GM21526 (cell line): ENCODE measurements at regions not wholly inside any gene's neighbourhood (a gene's known extent, or its start where the extent isn't known, plus 50 kb on each side); places are given as distances from the start of the nearest gene placed in this dataset.
"Not testable (repeated sequence)": the region's sequence is repeated elsewhere in the genome, so short reads cannot be mapped to it uniquely, and the experiment has no call there.

Experiments
- ATAC-seq: cut with Tn5 transposase; IDR thresholded peaks from one replicate; pipeline ENCODE4 v1.9.1; 2021; ENCODE audit warnings: moderate library complexity; ENCODE audit not compliant: unreplicated experiment, low FRiP score

DNA sequence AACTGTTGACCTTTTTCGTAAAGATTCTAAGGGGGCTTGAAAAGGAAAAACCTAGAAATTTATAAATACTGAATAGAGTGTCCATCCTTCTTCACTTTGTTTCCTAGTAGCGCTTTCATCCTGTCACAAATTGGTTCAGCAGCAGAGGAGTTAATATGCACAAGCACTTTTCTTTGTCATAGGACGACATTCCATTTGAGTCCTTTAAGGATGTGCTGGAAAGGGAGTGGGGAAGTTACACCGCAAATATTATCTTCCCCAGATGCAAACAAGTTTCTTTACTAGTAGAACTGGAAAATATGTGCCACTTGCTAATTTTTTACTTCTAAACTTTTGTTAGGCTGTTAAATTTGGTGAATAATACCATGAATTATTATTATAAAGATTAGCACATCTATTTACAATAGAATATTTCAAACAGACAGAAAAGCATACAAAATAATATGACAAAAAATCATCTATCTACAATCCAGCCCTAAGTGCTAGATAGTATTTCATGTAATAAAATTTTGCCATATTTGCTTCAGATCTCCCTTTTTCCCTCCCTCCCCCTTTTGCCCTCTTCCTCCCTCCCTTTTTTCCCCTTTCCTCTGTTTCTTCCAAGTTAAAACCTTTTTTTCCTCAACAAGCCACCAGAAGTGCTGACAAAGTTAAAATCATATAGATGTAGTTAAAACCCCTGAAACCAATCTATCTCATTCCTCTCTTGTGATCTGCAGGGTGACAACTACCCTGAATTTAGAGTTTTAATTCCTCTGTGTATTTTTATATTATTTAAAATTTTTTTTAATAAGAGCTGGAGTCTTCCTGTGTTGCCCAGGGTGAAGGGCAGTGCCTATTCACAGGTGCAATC, 50.5 kb upstream of the MAP4K3 start:
- no peak for ATAC-seq

GRCh38 chr2:39488450-39488849, 51.4 kb upstream of the MAP4K3 start:
- no peak for ATAC-seq

DNA sequence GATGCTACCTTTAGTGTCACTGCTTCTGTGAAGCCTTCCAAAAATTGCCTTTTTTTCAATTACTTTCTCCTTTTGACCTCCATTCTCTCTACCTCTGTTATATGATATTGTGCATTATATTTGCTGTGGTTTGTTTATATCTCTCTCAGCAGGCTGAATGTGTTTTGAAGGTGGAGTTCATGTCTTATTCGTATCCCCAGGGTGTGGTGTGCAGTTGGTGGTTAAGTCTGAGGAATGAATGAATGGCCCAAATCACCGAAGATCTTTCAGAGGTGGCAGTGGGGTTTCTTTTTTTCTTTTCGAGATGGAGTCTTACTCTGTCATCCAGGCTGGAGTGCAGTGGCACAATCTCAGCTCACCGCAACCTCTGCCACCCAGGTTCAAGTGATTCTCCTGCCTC, 53.5 kb upstream of the MAP4K3 start:
- ATAC-seq, result no peak

DNA sequence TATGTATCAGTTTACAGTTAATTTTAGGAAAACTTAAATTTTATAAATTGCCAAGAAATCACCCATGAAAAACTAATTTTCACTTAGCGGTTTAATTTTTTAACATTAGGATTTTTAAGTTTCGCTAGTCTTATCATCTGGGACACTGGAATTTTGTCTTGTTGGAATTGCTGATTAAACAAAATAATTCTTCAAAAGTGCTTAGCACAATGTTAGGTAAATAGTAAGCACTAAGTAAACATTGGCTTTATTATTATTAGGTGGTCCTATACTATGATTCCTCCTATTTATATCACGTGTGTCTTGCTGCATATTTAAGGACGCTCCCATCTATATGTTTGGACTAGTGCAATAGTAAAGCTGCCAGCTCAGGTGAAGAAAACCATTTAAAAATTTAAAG, 54.6 kb upstream of the MAP4K3 start:
- ATAC-seq, result peak; percentile 13

GRCh38 chr2:39492095-39492590, 55.1 kb upstream of the MAP4K3 start:
- peak; percentile 96 for ATAC-seq

- no peak for ATAC-seq
These were observed 55.6 kb upstream of the MAP4K3 start for GRCh38 chr2:39492716-39493115.

- ATAC-seq, result peak; percentile 48
These were observed 57.7 kb upstream of the MAP4K3 start for GRCh38 chr2:39494784-39495251.

- no peak for ATAC-seq
These were observed 60.2 kb upstream of the MAP4K3 start for GRCh38 chr2:39497082-39497801.

DNA sequence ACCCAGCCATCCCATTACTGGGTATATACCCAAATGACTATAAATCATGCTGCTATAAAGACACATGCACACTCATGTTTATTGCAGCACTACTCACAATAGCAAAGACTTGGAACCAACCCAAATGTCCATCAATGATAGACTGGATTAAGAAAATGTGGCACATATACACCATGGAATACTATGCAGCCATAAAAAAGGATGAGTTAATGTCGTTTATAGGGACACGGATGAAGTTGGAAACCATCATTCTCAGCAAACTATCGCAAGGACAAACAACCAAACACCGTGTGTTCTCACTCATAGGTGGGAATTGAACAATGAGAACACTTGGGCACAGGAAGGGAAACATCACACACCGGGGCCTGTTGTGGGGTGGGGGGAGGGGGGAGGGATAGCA, 61.1 kb upstream of the MAP4K3 start:
- ATAC-seq, result not testable (repeated sequence)

GRCh38 chr2:39498786-39499185, 61.7 kb upstream of the MAP4K3 start:
- no peak for ATAC-seq

- ATAC-seq, result no peak
These were observed 62.3 kb upstream of the MAP4K3 start for GRCh38 chr2:39499336-39499735.

DNA sequence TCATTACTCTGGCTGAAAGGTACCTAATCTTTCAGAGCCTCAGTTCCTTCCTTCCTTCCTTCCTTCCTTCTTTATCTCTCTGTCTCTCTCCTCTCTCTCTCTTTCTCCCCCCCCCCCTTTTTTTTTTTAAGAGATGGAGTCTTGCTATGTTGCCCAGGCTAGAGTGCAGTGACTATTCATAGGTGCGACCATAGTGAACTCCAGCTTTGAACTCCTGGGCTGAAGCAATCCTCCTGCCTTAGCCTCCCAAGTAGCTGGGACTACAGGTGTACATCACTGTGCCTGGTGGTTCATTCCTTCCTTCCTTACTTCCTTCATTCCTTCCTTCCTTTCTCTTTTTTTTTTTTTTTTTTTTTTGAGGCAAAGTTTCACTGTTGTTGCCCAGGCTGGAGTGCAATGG, 64.3 kb upstream of the MAP4K3 start:
- ATAC-seq, result no peak

DNA sequence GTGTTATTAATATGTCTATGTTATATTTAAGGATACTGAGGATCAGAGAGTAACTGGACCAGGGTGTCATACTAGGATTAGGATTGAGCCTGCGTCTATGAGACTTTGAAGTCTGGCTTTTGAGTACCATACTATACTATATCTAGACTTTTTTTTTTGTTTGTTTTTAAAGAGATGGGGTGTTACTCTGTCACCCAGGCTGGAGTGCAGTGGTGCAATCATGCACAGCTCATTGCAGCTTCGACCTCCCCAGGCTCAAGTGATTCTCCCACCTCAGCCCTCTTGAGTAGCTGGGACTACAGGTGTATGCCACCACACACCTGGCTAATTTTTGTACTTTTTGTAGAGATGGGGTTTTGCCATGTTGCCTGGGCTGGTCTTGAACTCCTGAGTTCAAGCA, 66.2 kb upstream of the MAP4K3 start:
- ATAC-seq, result no peak

DNA sequence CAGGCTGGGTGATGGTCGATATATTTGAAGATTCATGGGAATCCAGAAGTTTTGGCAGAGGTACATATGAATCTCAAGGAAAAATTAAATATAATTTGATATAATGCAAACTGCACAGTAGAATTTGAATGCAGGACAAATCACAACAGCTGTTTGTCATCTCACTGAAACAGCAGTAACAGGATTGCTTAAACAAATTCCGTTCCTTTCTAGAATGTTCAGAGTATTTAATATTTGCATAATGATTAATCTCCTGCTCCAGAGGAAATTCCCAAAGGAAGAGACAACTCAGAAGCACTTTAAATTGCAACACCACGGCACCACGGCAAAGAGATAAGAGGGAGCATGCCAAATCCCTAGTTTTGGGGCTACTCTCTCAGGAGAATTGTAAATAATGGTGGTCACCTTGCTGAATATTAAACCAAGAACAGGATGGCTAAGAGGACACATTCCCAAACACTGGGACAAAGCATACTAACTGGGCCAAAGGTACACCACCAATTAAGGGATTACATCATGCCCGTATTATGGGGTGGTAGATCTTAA, 67.8 kb upstream of the MAP4K3 start:
- no peak for ATAC-seq

DNA sequence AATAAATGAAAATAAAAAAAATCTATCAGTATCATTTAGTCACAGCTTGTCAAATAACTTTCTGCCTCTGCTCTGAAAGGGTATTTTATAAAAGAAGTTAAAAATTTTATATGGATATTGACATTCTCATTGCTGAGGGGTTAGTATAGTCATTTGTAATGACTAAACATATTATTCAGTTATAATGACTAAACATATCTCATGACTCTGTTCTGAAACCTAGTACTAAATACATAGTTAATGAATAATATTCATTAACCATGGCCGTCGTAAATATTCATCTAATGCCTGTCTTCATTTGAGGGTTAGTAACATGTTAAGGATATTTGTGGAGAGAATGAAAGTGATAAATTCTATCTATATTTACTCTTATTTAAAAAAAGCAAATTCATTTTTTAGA, 69.1 kb upstream of the MAP4K3 start:
- no peak for ATAC-seq

GRCh38 chr2:39508198-39508597, 71.1 kb upstream of the MAP4K3 start:
- no peak for ATAC-seq

DNA sequence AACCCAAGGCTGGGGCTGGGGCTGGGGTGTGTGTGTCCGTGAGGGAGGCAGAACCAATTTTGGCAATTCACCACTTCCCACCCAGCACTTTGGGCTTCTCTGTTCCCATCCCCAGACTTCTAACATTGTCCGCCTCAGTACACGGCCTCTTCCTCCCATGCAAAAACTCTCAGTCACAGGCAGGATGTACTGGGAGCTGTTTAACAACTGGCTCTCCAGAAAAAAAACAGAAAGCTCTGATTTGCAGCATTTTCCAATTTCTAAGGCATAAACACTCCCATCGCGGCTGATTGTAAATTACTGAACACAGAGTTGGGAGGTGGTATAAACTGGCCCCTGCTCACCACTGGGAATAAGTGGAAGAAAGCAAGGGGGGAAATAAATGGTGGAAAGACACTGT, 73.1 kb upstream of the MAP4K3 start:
- no peak for ATAC-seq

DNA sequence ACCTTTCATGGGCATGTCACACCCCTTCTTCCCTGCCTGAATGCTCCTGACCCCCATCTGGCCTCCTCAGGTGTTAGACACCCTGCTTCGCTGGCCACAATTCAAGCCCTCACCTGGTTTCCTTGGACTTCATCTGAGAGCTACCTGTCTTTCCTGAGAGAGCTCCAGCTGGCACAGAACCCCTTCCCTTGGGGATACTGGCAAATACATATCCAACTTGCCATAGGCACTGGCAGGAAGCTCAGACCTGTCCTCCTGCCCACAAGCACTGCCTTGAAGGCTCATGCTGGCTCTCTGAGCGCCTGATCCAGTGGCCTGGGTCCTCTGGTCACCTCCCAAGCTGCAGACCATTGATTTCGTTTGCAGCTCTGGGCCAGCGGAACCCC, 74.1 kb upstream of the MAP4K3 start:
- no peak for ATAC-seq

DNA sequence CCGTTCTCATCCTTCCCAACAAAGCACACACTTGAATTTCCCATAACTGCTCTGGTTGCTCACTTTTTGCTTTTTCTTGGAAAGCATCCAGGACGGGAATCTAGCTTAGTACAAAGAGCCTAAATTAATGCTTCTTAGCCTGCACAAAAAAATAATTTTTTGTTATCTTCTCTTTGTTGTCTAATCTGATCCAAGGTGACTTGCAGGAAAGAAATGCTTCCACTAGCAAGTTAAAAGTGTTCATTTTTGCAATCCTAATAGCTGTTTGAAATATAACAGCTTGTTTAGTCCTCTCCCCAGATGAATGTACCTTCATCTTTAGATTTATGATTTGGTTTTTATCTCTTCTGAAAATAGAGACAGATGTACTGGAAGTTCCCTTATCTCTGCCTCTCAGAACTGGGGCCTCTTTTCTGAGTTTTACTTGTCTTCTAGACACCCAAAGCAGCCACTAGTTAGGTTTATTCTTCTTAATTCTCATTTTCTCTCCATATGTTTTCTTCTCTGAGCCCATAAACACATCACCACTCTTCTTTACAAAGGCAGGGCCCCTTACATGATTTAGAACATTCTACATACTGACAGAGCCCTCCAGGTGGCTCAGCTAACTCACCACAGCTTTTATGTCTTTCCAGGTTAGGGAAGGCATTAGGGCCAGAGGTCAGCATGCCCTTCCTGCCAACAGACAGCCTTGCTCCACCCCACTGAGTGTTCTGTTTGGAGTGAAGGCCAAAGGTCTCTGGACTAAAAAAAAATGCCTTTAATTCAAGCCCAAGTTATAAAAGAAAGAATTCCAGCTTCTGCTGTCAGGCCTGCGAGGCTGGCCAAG, 74.7 kb upstream of the MAP4K3 start:
- ATAC-seq, result no peak

GRCh38 chr2:39512434-39512935, 75.4 kb upstream of the MAP4K3 start:
- ATAC-seq, result no peak
